Kidney epithelial cell (primary cell): ENCODE measurements at regions not wholly inside any gene's neighbourhood (a gene's known extent, or its start where the extent isn't known, plus 50 kb on each side); places are given as distances from the start of the nearest gene placed in this dataset.

ENCODE experiments used
- DNase-seq: peaks from one replicate; pipeline ENCODE4 v3.0.0-alpha.2; 2010; ENCODE audit warnings: low read depth
- H3K27me3 ChIP-seq: 2 replicates; pipeline ENCODE4 v1.6.0; 2011; ENCODE audit warnings: low read length; ENCODE audit not compliant: control insufficient read depth, insufficient read depth
- H3K36me3 ChIP-seq: 2 replicates; pipeline ENCODE4 v1.5.1; 2011; ENCODE audit warnings: low read length; ENCODE audit not compliant: control insufficient read depth, insufficient read depth
- H3K4me3 ChIP-seq: 2 replicates; pipeline ENCODE4 v1.5.1; 2011; ENCODE audit warnings: low read depth, mild to moderate bottlenecking, control low read depth, low read length
- TF ChIP-seq, protein P1 (sequence below): IDR thresholded peaks from 2 replicates; pipeline ENCODE4 v1.5.1; 2011; ENCODE audit warnings: mild to moderate bottlenecking, moderate library complexity, low read length, control low read depth, inconsistent platforms; ENCODE audit not compliant: insufficient read depth, poor library complexity, severe bottlenecking

DNA sequence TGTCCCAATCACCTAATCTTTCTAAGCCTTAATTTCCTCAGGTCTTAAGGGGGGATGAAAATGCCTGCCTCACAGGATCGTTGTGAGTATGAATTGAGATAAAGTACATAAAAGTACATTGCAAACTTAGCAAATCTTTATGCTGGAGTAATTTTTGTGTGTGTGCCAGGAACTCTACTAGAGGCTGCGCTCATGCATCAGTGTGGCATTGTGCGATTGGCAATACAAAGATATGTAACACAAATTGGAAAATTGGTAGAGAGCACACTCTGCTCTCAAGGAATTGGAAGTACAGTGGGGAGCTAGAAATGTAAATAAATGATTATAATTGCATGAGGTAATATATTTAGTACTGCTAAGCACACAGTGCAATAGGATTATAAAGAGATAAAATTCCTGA, 398.3 kb downstream of the DUSP10 start:
- no peak for DNase-seq
- H3K36me3 ChIP-seq: no peaks in the 10 kb centered on the region
- TF ChIP-seq, protein P1, sequence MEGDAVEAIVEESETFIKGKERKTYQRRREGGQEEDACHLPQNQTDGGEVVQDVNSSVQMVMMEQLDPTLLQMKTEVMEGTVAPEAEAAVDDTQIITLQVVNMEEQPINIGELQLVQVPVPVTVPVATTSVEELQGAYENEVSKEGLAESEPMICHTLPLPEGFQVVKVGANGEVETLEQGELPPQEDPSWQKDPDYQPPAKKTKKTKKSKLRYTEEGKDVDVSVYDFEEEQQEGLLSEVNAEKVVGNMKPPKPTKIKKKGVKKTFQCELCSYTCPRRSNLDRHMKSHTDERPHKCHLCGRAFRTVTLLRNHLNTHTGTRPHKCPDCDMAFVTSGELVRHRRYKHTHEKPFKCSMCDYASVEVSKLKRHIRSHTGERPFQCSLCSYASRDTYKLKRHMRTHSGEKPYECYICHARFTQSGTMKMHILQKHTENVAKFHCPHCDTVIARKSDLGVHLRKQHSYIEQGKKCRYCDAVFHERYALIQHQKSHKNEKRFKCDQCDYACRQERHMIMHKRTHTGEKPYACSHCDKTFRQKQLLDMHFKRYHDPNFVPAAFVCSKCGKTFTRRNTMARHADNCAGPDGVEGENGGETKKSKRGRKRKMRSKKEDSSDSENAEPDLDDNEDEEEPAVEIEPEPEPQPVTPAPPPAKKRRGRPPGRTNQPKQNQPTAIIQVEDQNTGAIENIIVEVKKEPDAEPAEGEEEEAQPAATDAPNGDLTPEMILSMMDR: no peak
- H3K27me3 ChIP-seq: no peaks in the 10 kb centered on the region
- H3K4me3 ChIP-seq: no peak overlapping the region

DNA sequence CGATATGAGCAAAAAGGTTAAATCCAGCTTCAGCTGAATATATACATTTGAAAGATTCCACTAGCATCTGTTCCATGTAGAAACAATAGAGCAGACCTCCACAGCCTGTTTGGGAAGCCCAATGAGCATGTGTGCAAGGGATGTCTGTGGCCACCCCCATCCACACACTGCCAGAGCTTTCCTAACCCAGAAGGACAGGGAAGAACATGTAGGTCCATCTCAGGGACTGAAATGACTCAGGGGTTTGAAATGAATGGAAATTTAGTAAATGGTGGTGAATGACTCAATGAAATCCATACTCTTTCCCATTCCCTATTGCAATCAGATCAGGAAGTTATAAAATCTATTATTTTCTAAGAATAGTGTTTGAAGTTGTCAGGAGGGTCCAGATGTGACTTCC, 397.2 kb downstream of the DUSP10 start:
- DNase-seq: no peak
- no peaks in the 10 kb centered on the region for H3K27me3 ChIP-seq
- H3K4me3 ChIP-seq: no peak overlapping the region
- H3K36me3 ChIP-seq: no peaks in the 10 kb centered on the region
- TF ChIP-seq, protein P1: no peak

DNA sequence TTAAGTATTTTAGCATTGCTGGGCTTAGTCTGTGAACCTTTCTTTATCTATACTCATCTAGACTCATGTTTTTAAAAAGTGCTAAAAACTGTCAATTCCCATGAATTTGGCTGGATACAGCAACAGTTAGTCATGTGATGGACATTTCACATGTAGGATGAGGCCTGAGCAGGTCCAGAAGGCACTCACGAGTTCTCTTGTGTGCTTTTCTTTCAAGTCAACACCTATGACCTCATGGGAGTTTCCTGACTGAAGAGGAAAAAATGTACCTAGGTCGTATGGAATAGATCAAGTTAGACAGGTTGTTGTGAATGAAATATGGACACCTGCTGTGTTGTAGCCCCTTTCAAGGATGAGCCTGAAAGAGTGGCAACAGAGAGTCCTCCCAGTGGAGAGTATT, 394.2 kb downstream of the DUSP10 start:
- TF ChIP-seq, protein P1: no peak
- Histone ChIP-seq H3K4me3 (no peak overlapping the region), H3K36me3 (no peaks in the 10 kb centered on the region), H3K27me3 (no peaks in the 10 kb centered on the region)
- DNase-seq: no peak

DNA sequence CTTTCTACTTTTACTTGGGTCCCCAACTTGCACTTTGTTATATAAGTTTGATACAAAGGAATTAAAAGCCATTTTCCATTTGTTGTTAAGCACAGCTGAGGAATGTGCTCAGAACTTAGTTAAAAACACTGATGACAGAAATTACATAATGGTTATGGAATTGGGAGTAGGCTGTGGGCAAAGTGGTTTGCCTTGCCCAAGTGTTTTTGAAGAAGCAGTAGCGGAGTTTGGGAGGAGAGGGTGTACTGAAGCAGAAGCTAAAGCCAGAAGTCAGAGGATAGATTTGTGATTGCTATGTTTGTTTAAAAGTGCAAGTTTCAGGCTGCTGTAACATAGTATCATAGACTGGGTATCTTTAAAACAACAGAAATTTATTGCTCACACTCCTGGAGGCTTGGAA, 391.8 kb downstream of the DUSP10 start:
- TF ChIP-seq, protein P1: no peak
- no peaks in the 10 kb centered on the region for H3K36me3 ChIP-seq
- DNase-seq: no peak

DNA sequence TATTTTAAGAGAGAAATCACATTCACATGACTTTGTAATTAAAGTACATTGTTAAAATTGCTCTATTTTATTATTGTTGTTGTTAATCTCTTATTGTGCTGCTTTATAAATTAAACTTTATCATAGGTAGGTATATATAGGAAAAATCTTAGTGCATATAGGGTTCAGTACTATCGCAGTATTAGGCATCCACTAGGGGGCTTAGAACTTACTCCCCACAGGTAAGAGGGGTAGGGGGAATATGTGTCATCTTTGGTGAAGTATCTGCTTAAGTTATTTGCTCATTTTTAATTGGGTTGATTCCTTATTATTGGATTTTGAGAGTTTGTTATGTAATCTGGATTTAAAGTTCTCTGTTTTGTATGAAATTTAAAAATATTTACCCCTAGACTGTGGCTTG, 385.2 kb downstream of the DUSP10 start:
- Histone ChIP-seq H3K36me3 (no peaks in the 10 kb centered on the region), H3K4me3 (no peak overlapping the region), H3K27me3 (no peaks in the 10 kb centered on the region)
- TF ChIP-seq, protein P1: peak; percentile 6
- no peak for DNase-seq

More for the DNA sequence above, 391.8 kb downstream of the DUSP10 start:
- Histone ChIP-seq H3K27me3 (no peaks in the 10 kb centered on the region), H3K4me3 (no peak overlapping the region)

DNA sequence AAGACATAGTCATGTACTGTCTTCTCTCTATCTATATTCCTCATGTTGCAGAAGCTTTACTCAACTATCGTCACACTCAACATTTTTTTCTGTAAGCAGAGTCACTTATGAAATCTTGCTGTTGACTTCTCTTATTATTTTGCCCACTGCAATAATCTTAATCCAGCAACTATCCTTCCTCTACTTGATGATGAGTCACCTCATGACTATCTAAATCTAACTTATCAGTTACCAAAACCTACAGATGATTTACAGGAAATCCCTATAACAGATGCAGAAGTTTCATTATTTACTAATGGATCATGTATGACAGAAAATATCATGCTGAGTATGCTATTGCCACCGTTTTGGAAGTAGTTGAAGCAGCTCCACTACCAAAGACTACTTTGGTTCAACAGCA, 378.9 kb downstream of the DUSP10 start:
- no peak for DNase-seq
- Histone ChIP-seq H3K27me3 (no peaks in the 10 kb centered on the region), H3K36me3 (no peaks in the 10 kb centered on the region), H3K4me3 (no peak overlapping the region)
- TF ChIP-seq, protein P1: no peak
